M059J (cell line): ENCODE measurements at regions not wholly inside any gene's neighbourhood (a gene's known extent, or its start where the extent isn't known, plus 50 kb on each side); places are given as distances from the start of the nearest gene placed in this dataset.
"Not testable (repeated sequence)": the region's sequence is repeated elsewhere in the genome, so short reads cannot be mapped to it uniquely, and the experiment has no call there.

ENCODE experiments used
- DNase-seq: peaks from one replicate; pipeline ENCODE4 v3.0.0-alpha.2; 2012; ENCODE audit warnings: low read depth

DNA sequence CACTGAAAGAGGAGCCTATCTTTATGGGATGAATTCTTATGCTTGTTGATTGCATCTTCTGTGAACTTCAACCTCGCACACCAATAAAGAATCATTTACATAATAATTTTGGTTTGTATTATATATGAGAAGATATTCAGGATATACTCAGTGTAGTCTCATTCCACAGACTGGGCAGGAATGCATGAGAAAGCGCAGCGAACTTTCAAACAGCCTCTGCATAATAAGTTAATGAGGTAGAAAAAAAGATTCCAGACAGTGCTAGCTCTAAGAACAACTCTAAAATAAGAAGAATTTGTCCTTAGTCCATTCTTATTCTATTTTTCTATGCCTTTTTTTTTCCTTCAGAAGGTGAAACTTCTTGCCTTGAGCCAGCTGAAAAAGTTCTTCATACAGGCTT, 224.3 kb upstream of the CTSO start:
- DNase-seq = no peak

DNA sequence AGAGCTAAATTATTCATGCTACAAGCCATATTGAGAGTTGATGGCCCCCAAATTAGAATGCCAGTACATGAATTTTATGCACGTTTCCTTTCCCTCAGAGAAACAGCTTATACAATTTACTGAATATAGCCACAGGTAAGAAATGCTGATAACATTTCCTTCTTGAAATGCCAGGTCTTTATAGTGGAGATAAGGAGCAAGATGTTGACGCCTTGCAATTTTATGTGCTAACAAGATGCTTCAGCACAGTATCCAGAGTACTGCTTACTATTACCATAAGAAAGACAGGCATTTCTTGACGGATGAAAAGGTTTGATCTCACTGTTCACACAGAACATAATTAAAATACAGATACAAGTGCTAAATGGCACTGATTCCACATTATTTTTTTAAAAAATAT, 223.2 kb upstream of the CTSO start:
- DNase-seq = no peak

DNA sequence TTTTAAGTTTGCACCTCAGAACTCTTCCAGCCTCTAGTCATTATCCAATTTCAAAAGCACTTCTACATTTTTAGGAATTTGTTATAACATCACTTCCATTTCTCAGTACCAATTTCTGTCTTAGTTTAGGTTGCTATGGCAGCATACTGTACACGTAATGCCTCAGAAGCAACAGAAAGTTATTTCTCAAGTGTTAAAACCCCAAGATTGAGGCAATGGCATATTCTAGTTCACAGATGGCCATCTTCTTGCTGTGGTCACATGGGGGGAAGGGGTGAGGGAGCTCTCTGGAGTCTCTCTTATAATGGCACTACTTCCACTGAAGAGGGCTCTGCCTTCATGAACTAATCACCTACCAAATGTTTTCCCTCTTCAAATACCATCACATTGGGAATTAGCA, 220.3 kb upstream of the CTSO start:
- DNase-seq = no peak

GRCh38 chr4:156173486-156173885, 219.8 kb upstream of the CTSO start:
- DNase-seq = no peak

DNA sequence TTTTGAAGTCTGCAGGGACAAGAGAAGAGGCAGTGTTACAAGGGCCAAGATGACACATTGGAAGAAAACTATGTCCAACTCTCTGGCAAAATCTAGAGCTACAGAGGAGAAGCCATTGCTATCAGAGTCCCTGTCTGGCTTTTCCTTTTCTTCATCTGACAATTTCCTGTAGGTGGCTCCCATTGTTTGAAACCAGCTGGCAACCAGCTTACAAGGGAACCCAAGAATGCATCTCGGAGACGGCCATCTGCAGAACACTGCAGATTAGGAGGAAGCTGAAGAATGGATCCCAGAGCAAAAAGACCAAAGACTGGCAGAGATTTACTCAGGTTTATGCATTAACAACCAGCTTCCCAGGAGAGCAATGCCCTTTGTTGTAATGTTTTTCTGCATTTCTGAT, 216.2 kb upstream of the CTSO start:
- DNase-seq = peak; percentile 13

DNA sequence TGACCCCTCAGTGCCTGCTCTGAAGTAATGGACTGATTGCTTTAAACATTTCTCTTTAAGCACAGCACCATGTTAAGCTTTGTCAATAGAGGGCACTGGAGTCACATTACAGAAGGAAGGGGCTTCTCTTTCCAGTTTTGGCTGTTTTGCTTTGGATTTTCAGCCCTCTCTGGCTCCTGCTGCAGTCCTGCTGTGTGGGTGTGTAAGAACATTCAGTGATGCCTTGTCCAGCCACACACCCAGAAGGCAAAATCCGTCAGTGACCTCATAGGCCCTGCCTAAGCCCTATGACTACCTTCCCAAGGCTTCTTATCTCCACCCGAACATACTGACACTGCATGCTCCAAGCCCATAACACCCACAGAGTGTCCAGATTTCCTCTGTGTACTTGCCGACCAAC, 215.3 kb upstream of the CTSO start:
- peak; percentile 87 for DNase-seq

DNA sequence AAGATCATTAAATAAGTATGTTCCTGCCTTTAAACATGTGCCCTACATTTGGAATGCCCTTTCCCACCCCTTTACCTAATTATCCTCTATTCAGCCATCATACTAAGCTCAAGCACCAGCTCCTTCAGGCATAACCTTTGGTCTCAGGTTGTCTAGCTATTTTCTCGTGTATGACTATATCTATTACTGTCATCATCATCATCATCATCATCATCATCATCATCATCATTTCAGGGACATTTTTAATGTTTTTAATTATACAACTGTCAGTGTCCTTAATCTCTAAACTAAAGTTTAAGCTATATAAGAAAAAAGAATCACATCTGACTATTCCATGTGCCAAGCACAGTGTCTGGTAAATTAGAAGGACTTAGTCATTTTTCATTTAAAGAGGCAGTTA, 214.6 kb upstream of the CTSO start:
- DNase-seq = no peak

DNA sequence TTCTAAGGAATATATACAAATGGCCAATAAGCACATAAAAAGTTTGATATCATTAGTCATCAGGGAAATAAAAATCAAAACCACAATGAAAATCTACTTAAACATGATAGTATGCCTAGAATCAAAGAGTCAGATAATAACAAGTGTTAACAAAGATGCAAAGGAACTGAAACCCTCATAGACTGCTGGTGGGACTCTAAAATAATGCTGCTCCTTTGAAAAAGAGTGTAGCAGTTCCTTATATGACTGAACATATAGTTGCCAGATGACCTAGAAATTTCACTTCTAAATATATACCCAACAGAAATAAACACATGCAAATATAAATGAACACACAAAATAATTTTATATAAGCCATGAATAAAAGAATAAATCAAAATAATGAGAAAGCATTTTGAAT, 205.1 kb upstream of the CTSO start:
- no peak for DNase-seq

GRCh38 chr4:156154978-156155377, 201.3 kb upstream of the CTSO start:
- DNase-seq = no peak

DNA sequence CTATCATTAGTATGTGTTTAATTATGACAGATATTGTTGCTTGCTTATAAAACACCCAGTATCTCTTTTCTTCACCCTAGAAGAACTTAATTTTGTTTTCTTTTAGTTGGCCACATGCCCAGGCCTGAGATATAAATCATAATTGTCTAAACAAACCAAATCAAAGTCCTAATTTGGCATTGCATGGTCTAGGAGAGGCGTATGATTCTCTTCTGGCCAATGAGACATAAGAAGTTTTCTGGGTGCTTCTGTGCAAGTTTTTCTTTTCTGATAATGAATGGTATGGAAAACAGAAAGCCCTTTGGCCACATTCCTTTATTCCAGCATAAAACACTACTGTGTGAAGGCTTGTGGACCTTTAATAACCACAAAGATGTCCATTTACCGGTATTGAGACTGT, 192.9 kb upstream of the CTSO start:
- DNase-seq = peak; percentile 21

DNA sequence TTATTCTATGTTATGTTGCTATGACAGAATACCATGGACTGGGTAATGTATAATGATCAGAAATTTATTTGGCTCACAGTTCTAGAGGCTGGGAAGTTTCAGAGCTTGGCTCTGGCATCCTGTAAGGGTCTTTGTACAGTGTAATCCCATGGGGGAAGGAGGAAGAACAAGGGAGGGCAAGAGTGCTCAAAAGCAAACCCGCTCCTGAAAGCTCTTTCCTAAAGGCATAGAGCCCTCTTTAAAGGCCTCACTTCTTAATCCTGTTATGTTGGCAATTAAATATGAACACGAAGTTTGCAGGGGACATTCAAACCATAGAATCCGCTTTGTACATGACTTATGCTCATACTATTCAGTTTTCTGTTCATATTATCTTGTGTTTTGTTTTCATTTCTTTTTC, 191.3 kb upstream of the CTSO start:
- DNase-seq = no peak

DNA sequence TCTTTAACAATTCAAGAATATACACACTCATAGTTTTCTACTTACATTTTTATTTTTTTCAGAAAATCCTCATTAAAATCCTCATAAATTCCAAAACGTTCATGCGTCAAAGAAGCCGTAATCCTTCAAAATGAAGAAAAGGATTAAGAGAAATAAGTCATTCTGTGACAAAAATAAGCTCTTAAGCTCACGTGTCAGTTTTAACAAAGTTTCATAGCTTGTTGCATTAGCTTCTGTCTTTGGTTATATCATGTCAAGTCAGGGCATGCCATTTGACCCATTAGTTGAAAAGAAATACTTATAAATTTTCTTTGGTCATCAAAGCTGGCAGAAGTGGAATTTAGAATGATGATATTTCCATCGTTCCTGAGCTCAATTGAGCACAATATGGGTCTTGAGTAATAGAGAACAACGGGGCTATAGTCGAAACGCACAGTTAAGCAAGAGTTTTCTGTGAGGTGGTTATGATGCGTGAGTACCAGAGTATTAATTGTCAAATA, 185.2 kb upstream of the CTSO start:
- DNase-seq = no peak

DNA sequence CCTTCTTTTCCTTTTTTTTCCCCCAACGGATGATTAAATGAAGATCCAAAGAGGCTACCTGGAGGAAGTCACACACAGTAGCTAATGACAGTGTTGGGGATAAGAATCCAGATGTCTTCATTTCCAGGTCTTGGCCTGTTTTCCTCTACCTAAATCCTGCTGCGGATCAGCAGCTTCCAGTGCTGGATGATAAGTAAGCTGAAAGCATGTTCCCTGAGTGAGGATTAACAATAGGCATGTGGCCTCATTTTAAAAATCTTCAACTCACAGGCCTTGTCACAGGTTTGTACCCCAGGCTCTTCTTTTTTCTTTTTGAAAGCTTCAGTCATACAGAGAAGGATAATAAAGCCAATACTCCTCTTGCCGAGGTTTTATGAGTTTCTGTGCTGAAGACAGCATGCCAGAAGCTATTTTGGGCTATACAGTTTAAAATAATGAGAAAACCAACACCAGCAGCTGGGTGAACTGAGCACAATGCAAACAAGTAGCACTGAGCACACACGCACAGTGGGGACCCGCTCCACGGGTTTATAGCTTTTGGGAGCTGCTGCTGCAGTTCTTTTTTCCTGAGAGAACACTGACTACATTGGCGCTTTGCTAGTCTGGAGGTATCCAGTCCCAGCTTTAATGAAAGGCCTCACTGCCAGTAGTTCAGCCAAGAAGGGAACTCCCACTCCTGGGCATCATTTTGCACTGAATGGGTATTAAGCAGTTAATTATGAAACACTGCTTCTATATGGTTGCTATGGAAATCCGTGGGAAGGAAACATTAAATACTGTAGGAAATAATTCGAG, 184.2 kb upstream of the CTSO start:
- DNase-seq = no peak

DNA sequence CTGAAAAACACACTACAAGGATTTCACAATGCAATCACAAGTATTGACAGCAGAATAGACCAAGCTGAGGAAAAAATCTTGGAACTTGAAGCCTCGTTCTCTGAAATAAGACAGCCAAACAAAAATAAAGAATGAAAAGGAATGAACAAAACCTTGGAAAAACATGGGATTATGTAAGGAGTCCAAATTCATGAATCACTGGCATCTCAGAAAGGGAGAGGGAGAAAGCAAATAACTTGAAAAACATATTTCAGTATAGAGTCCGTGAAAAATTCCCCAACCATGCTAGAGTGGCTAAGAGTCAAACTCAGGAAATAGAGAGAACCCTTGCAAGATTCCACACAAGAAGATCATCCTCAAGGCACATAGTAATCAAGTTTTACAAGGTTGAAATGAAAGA, 178.5 kb upstream of the CTSO start:
- no peak for DNase-seq

GRCh38 chr4:156128616-156129015, 174.9 kb upstream of the CTSO start:
- DNase-seq = no peak

DNA sequence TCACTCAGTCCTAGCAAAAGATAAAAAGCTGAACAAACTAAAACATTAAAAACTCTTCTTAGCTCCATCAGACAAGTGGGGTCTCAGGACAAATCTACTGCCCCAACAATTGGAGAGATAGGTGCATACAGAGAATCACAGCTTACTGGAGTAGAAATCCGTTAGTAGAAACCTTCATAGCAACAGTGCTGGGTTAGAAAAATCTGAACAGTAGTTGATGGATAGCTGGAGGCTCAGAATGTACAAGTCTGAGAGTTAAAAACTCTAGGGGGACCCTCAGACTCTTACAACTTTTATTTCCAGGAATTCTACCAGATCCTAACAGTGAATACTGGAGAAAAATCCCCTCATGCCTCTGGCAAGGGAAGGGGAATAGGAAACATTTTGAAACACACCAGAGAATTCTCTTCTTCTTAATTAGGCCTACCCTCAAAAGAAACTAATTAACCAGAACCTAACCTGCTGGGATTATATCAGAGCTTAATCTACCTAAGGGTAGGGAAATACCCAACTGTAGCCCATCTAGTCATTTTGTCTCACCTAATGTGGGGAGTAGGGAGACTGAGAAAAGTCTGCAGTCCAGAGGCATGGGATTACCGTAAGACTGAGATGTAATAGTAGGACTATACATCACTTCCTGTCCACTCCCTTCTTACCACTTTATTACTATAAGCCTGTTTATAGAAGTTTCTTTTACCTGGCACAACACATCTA, 165.0 kb upstream of the CTSO start:
- no peak for DNase-seq

GRCh38 chr4:156117743-156118142, 164.1 kb upstream of the CTSO start:
- no peak for DNase-seq

DNA sequence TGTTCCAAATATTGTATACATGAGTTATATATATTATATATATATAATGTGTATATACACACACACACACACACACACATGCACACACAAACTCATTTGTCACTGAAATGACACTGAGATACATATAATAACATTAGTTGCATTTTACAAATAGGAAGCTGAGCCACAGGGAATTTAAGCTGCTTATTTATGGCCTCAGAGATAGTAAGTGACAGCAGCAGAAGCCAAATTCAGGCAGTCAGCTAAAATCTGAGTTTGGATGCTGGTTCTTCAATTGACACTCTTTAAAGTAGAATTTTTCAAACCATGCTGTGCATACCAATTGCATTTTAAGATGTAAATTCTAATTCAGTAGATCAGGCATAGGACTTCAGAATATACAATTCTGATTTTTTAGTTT, 163.3 kb upstream of the CTSO start:
- DNase-seq = no peak

- peak; percentile 39 for DNase-seq
Measured at GRCh38 chr4:156113138-156113765, 159.6 kb upstream of the CTSO start.

DNA sequence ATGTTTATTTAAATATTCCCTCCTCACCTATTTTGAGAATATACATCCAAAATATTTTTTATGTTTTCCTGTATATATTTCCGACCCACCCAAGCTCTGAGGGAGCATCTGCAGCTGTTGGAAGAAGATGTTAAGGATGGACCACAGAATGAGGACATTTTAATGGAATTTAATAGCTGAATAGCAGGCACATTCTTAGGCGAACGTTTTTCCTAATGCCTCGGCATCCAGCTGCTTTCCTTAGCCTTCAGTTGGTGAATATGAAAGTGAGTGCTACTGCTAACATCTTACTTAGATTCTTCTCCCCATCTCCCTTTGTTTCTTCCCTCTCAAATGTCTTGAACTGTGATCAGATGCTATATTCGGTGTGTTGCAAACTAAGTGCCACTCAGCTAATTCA, 158.0 kb upstream of the CTSO start:
- DNase-seq = no peak

DNA sequence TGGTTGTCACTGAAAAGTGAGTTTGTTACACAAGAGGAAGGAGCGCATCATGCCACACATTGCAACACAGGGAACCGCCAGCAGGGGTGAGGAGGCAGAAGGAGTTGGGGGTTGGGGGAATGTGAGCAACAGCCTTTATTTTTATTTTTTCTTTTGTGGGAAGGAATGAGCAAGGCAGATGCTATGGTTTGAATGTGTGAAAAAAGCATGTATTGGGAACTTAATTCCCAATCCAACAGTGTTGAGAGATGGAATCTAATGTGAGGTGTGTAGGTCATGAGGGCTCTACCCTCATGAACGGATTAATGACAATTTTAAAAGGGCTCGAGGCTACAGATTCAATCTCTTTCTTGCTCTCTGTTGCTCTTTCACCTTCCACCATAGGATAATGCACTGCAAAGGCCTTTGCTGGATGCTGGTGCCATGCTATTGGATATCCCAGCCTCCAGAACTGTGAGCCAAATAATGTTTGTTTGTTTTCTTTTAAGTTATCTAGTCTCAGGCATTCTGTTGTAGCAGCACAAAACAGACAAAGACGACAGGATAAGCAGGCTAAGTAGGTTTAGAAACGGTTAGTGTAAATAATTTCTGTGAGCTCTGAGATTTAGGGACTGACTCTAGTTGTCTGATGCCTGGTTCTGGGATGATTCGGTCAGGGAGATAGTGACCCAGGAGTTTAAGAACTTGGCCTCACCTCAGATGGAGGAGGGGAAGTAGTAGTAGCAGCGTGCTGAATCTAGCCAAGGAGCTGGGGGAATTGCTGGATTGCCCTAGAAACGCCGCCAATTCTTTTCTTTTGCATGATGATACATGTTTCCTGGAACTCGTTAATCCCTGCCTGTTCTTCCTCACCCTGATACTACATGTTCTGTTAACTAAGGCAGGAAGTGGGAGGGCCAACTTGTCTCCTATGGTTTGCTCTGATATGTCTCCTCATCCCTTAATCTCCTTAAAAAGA, 156.6 kb upstream of the CTSO start:
- DNase-seq = peak; percentile 21

GRCh38 chr4:156109087-156109486, 155.4 kb upstream of the CTSO start:
- not testable (repeated sequence) for DNase-seq
